GM18502 (cell line): ENCODE measurements at regions not wholly inside any gene's neighbourhood (a gene's known extent, or its start where the extent isn't known, plus 50 kb on each side); places are given as distances from the start of the nearest gene placed in this dataset.

Experiments used
- ATAC-seq: cut with Tn5 transposase; IDR thresholded peaks from one replicate; pipeline ENCODE4 v1.9.1; 2021; ENCODE audit warnings: mild to moderate bottlenecking; ENCODE audit not compliant: unreplicated experiment, poor library complexity

DNA sequence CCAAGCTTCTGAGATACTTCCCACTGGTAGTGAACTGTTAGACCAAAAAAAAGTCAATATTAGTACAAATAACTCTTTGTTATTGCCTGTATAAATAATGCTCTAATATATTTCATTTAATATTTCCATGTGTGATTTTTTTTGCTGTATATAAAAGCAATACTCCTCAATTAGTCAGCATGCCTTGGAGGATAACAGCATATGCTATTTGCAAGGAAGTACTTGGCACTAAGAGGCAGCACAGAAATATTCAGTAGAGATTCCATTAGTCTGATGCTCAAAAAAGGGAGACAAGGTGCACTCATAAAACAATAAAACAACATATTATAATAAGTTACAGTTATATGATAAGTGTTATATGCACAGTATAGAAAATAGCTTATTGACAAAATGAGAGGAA lies 296.6 kb upstream of the MPDZ start:
- ATAC-seq = no peak

GRCh38 chr9:13575558-13575957 lies 296.1 kb upstream of the MPDZ start:
- ATAC-seq = no peak

GRCh38 chr9:13570068-13570974 lies 290.8 kb upstream of the MPDZ start:
- ATAC-seq = no peak

GRCh38 chr9:13569602-13570067 lies 290.1 kb upstream of the MPDZ start:
- ATAC-seq = no peak

GRCh38 chr9:13568841-13569601 lies 289.5 kb upstream of the MPDZ start:
- no peak for ATAC-seq

- ATAC-seq = no peak
These were observed 288.9 kb upstream of the MPDZ start for GRCh38 chr9:13568405-13568804.

DNA sequence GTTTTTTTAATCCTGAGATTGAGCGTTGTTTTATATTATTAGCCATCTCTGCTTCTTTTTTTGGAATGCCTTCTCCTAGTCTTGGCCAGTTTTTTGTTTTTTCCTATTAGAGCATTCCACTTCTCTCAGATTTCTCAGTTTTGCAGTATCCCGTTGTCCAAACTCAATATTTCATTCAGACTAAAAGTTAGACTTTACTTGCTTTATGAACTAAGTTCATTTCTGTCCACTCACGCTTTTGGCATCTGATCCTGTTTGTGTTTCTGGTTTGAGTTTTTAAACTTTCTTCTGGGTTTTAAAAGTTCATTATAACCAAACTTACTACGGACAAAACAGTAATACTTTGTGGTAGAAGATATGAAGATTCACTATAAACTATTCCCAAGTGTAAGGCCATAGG lies 288.3 kb upstream of the MPDZ start:
- ATAC-seq = no peak

GRCh38 chr9:13557746-13558145 lies 278.3 kb upstream of the MPDZ start:
- no peak for ATAC-seq

DNA sequence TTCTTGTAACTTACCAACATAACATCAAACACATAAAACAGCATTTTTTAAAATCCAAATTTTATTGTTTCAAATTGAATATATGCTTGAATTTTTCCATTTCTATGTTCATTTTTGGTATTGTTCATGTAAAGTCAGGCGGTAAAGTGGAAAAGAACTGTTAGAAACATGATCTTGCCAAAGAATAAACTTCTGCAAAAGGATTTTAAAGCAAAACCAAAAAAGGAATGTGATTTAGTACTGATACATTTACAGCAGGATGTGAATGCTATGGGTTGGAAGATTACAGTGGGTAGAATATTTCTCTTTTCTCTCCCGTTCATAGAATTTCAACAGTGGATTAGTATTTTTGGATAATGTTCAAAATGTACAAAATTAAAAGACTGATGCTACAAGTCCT lies 277.2 kb upstream of the MPDZ start:
- no peak for ATAC-seq

GRCh38 chr9:13555989-13556500 lies 276.6 kb upstream of the MPDZ start:
- ATAC-seq = no peak

- no peak for ATAC-seq
These were observed 276.0 kb upstream of the MPDZ start for GRCh38 chr9:13555516-13555915.

- ATAC-seq = no peak
These were observed 275.1 kb upstream of the MPDZ start for GRCh38 chr9:13554626-13555025.

DNA sequence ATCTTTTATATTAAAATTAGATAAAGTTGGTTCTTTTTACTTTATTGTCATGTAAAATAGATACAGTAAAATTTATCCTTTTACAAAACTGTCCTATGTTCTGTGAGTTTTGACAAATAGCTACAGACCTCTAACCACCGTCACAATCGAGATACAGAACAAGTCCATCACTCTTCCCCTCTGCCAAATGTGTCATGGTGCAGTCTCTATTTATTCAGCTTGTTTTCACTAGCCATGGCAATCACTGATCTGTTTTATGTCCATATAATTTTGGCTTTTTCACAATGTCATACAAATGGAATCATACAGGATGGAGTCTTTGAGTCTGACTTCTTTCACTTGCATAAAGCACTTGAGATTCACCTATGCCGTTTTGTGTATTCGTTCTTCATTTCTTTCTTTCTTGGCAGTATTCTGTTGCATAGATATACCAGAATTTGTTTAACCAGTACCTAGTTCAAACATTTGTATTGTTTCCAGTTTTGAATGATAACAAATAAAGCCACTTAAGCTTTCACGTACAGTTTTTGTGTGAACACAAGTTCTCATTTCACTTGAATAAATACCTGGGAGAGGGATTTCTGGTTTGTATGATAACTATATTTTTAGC lies 273.2 kb upstream of the MPDZ start:
- ATAC-seq = no peak

DNA sequence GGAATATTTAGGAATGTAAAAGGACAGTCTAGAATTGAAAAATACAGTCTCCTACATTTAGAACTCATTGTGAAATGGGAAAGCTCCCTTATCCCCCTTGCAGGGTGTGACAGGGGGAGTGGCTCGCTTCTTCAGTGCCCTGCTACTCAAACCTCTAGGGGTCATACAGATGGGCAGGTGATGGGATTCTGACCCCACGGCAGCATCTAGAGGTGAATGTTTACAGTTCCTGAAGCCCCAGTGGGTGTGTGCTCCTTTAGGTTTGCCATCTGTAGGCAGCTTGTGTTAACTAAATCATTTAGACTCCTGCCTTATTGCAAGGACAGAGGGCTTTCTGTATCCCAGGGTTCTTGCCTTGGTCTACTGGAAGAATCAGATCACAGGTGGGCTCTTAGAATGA lies 271.0 kb upstream of the MPDZ start:
- ATAC-seq = no peak

- ATAC-seq = no peak
These were observed 269.0 kb upstream of the MPDZ start for GRCh38 chr9:13548535-13548934.

- ATAC-seq = no peak
These were observed 255.6 kb upstream of the MPDZ start for GRCh38 chr9:13535141-13535540.

DNA sequence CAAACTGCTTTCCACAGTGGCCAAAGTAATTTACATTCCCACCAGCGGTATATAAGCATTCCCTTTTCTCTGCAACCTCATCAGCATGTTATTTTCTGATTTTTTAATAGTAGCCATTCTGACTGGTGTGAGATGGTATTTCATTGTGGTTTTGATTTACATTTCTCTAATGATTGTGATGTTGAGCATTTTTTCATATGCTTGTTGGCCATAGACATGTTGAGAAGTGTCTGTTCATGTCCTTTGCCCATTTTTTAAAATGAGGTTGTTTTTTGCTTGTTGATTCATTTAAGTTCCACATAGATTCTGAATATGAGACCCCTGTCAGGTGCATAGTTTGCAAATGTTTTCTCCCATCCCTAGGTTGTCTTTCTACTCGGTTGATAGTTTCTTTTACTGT lies 254.5 kb upstream of the MPDZ start:
- ATAC-seq = no peak

DNA sequence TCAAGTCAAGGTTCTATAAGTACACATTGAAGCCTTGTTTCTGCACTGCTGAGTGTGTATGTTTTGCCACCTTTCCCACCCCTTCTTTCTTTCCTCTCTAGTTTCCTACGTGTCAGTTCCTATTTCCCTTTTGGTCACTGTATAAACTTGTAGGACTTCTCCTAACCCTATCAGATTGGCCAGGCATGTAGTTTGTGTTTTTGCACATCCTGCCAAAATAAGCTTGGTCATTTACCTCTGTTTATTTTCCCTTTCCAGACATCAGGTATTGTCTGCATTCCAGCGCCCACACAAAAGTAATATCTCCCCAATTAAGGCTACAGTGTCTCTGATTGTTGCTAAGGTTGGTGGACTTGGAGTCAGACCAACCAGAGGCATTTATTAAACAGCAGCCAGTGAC lies 252.9 kb upstream of the MPDZ start:
- ATAC-seq = no peak

- no peak for ATAC-seq
These were observed 250.0 kb upstream of the MPDZ start for GRCh38 chr9:13529321-13530104.

GRCh38 chr9:13524245-13524644 lies 244.8 kb upstream of the MPDZ start:
- no peak for ATAC-seq
